Heart right ventricle (tissue), 16 donors: ENCODE measurements at regions not wholly inside any gene's neighbourhood (a gene's known extent, or its start where the extent isn't known, plus 50 kb on each side); places are given as distances from the start of the nearest gene placed in this dataset.
A peak's percentile ranks its signal among the peaks of the same experiment; 100 is the strongest.

ENCODE experiments used
- ATAC-seq, 8 donors: fragments of 200-7000 bp; cut with Tn5 transposase; one replicate each; pipeline ENCODE4 v1.9.1; 2020; ENCODE audit warnings: mild to moderate bottlenecking in 8 of 8, moderate library complexity in 8 of 8, moderate number of reproducible peaks in 1 of 8
- DNase-seq, 2 donors: peaks; one replicate each; pipeline ENCODE4 v3.0.0-alpha.2; 2020
- H3K27ac ChIP-seq, 10 donors: fragments of 200-600 bp; sonication (generic) in 2 of 10; one replicate each; pipeline versions ENCODE4 v1.5.0 to v1.8.0; 2020 to 2022; ENCODE audit warnings: mild to moderate bottlenecking in 3 of 10
- H3K27me3 ChIP-seq, 7 donors: fragments of 200-600 bp; one replicate each; pipeline ENCODE4 v1.8.0; 2021 to 2022; ENCODE audit warnings: mild to moderate bottlenecking in 2 of 7
- H3K36me3 ChIP-seq, 9 donors: fragments of 200-600 bp; sonication (generic) in 1 of 9; one replicate each; pipeline versions ENCODE4 v1.5.0 to v1.8.0; 2020 to 2022; ENCODE audit warnings: mild to moderate bottlenecking in 2 of 9
- H3K4me1 ChIP-seq, 9 donors: fragments of 200-600 bp; sonication (generic) in 1 of 9; one replicate each; pipeline versions ENCODE4 v1.5.0 to v1.8.0; 2020 to 2022; ENCODE audit warnings: mild to moderate bottlenecking in 4 of 9
- H3K4me3 ChIP-seq, 10 donors: fragments of 200-600 bp; sonication (generic) in 2 of 10; one replicate each; pipeline versions ENCODE4 v1.5.0 to v1.8.0; 2020 to 2022; ENCODE audit warnings: mild to moderate bottlenecking in 7 of 10, moderate library complexity in 2 of 10
- H3K9me3 ChIP-seq, 11 donors: fragments of 200-600 bp in 10 of 11; sonication (generic) in 2 of 11; one replicate each; pipeline versions ENCODE4 v1.5.0 to v1.8.0; 2013 to 2022; ENCODE audit warnings: mild to moderate bottlenecking in 2 of 11, control low read depth in 1 of 11, moderate library complexity in 1 of 11
- WGBS, 2 donors: extraction: QIAGEN DNeasy Blood & Tissue Kit; methylation state at CpG; one replicate each; pipeline ENCODE4 v1.1.7; 2013; ENCODE audit warnings: inconsistent platforms in 1 of 2; 5-methylcytosine and 5-hydroxymethylcytosine counted together
- intact Hi-C, 10 donors: fragments of 100-400 bp; cut with DNase I; formaldehyde crosslinking; loops; one replicate each; pipeline versions ENCODE4 v1.11.1 to v1.14.2; 2022
- TF ChIP-seq, protein P1 (sequence below), 9 donors: fragments of 200-600 bp; sonication (generic) in 2 of 9; IDR thresholded peaks; one replicate each; pipeline versions ENCODE4 v1.5.0 to v1.8.0; 2021 to 2022; ENCODE audit warnings: antibody characterized with exemption in 9 of 9, mild to moderate bottlenecking in 5 of 9, moderate library complexity in 1 of 9
- donor health status: Arrhythmogenic right ventricular cardiomyopathy.
- donor health status: ischemic (EF 13 %, LVEDD 7.1; RV severe dilation, severe dysfunction).
- donor health status: healthy with polysubstance abuse.
- donor health status: DM: no; HTN: yes; CAD: no.
- donor health status: DM: no; HTN: no; CAD: no.
- donor health status: ischemic (EF 25% LVEDD 6.9; RV normal size, moderate dysfunction).
- donor health status: ischemic (EF 25% LVEDD 5.7; RV mildly dilated, moderate dysfunction).
- donor health status: healthy.
- donor health status: DM: yes; HTN: yes; CAD: no.
- donor health status: Ischemic cardiomyopathy.
- donor health status: ischemic (EF 35%, LVEDD 5.7; RV mildly dilated, moderate dysfunction).
- donor health status: nonischemic (EF 11% LVEDD 7.7; RV severe dilation, severe dysfunction).
- donor health status: DM: yes; HTN: yes; CAD: no.
- donor health status: PGD.
- donor health status: ischemic (EF 29% LVEDD 5.4; RV normal size, mild dysfunction).
- donor health status: nonischemic (EF 23%, LVEDD 6.1; RV moderate dilation, normal function).

DNA sequence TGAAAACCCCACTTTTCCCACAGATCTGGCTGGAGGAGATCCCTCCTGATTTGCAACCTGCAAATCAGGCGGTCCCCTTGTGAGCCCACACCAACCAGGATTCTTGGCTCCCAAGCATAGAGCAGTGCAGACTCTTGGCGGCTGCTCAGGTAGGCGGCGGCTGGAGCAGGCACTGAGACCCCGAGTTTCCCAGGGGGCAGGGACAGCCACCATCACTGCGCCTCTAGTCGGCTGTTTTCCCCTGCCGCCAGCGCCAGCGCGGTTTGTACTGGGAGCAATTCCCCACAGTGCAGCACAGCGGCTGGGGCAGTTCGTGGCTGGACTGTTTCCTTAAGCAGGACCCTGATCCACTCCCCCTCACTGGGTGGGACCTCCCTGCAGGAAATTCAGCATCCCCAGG, 323.3 kb downstream of the TRIB2 start:
- DNase-seq = no peak
- WGBS, 2 donors = 72 to 73% methylated on average over 13 of the region's 13 CpGs

DNA sequence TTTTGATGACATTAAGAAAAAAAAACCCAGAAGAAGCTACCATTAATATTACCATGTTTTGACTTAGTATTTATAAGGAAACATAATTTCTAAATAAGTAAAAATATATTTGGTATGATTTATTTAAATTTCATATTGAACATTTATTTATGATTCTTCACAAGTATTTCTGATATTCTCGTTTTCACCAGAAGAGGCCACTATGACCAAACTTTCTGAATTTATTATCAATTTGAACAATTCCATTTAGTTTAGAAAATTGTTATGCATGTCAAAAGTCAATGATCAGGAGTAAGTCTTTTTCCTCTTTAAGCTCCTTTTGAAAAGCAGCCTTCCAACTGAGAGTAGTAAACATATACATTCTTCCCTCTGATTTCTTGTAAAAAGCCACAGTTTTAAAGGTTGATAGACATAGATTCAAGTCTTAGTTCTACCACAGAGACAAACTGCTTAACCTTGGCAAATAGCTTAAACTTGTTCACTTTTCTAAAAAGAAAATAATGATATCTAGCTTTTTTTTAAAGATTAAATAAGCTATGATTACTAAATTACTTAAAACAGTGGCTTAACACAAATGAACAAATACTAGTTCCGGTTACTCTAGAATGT, 329.9 kb downstream of the TRIB2 start:
- intact Hi-C loops = no loop called here
- Histone ChIP-seq H3K27me3 (peaks cover 0 to 8% (median 0%) of the 10 kb centered on the region in 7 donors), H3K27ac (no peak overlapping the region), H3K9me3 (peaks cover 0 to 6% (median 0%) of the 10 kb centered on the region in 11 donors), H3K4me1 (no peaks in the 10 kb centered on the region), H3K4me3 (no peak overlapping the region), H3K36me3 (no peaks in the 10 kb centered on the region)
- TF ChIP-seq, protein P1, sequence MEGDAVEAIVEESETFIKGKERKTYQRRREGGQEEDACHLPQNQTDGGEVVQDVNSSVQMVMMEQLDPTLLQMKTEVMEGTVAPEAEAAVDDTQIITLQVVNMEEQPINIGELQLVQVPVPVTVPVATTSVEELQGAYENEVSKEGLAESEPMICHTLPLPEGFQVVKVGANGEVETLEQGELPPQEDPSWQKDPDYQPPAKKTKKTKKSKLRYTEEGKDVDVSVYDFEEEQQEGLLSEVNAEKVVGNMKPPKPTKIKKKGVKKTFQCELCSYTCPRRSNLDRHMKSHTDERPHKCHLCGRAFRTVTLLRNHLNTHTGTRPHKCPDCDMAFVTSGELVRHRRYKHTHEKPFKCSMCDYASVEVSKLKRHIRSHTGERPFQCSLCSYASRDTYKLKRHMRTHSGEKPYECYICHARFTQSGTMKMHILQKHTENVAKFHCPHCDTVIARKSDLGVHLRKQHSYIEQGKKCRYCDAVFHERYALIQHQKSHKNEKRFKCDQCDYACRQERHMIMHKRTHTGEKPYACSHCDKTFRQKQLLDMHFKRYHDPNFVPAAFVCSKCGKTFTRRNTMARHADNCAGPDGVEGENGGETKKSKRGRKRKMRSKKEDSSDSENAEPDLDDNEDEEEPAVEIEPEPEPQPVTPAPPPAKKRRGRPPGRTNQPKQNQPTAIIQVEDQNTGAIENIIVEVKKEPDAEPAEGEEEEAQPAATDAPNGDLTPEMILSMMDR (IDR thresholded peaks at IDR 0.05) = peak in 7 of 9 donors; percentile 30 to 61 (median 44)
- WGBS, 2 donors = 60 to 64% methylated on average over 2 of the region's 2 CpGs
- DNase-seq (no peak), ATAC-seq (no peak)

More for the DNA sequence above, 323.3 kb downstream of the TRIB2 start:
- TF ChIP-seq, protein P1 (IDR thresholded peaks at IDR 0.05) = no peak
- ATAC-seq = no peak
- Histone ChIP-seq H3K27ac (no peak overlapping the region), H3K9me3 (peaks cover 0 to 16% (median 0%) of the 10 kb centered on the region in 11 donors), H3K4me1 (no peaks in the 10 kb centered on the region), H3K27me3 (peaks cover 0 to 10% (median 0%) of the 10 kb centered on the region in 7 donors), H3K4me3 (no peak overlapping the region), H3K36me3 (no peaks in the 10 kb centered on the region)
- intact Hi-C loops = no loop called here

DNA sequence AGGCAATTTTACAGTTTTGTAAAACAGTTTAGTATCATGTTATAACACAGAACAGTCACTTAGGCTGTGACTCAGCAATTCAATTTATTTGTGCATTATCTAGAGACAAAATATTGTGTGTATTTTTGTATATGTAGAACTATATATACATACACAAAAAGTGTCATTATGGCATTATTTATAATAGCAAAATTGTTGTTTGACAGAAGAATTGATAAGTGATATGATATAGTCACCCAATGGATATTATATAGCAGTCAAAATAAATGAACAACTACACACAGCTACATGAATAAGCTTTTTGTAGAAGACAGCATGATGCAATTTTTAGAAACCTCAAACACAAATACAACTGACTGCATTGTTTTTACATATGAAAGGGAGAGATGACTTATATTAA, 334.0 kb downstream of the TRIB2 start:
- Histone ChIP-seq H3K27me3 (peaks cover 0 to 8% (median 0%) of the 10 kb centered on the region in 7 donors), H3K4me3 (no peak overlapping the region), H3K36me3 (no peaks in the 10 kb centered on the region), H3K9me3 (no peaks in the 10 kb centered on the region), H3K27ac (no peak overlapping the region), H3K4me1 (no peaks in the 10 kb centered on the region)
- intact Hi-C loops = no loop called here
- TF ChIP-seq, protein P1 (IDR thresholded peaks at IDR 0.05) = no peak
- DNase-seq (no peak), ATAC-seq (no peak)

DNA sequence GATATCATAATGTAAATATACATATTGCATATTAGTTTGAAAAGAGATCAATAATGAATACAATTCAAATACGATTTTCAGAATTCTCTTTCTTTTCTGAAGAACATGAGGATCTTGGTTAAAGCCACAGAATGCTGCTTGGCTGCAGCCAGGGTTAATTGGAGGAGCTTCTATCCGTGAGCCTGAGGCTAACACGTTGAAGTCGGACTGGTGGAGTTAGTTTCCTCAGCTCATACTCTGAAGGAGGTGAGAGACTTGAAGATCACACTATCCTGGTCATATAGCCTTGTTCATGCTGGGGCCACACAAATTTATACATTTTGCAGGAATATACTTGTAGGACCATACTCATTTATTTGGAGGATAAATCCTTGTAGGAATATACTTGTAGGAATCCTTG, 335.8 kb downstream of the TRIB2 start:
- intact Hi-C loops = no loop called here
- Histone ChIP-seq H3K27me3 (peaks cover 0 to under 1% (median 0%) of the 10 kb centered on the region in 7 donors), H3K4me1 (no peaks in the 10 kb centered on the region), H3K36me3 (no peaks in the 10 kb centered on the region), H3K27ac (no peak overlapping the region), H3K9me3 (no peaks in the 10 kb centered on the region), H3K4me3 (no peak overlapping the region)
- 51 to 60% methylated on average over 4 of the region's 4 CpGs for WGBS, 2 donors
- ATAC-seq = no peak
- DNase-seq = no peak
- TF ChIP-seq, protein P1 (IDR thresholded peaks at IDR 0.05) = no peak
